Endothelial cell of umbilical vein (primary cell): ENCODE measurements at regions not wholly inside any gene's neighbourhood (a gene's known extent, or its start where the extent isn't known, plus 50 kb on each side); places are given as distances from the start of the nearest gene placed in this dataset.

Source experiments
- BruUV-seq: library from RNA; stranded (reverse); fragments of 400-500 nt; replicated peaks from 2 replicates; lab custom pipeline; 2021; lab: Mats Ljungman, UMichigan
- CTCF ChIA-PET: fragments of 300-600, 350-600 bp; sonication (Branson Sonifier 250); formaldehyde crosslinking; loops from one replicate; lab custom pipeline; 2021; ENCODE audit warnings: antibody characterized with exemption, inconsistent platforms; lab: Charles Lee
- POLR2A ChIA-PET: fragments of 300-600, 350-600 bp; sonication (Branson Sonifier 250); formaldehyde crosslinking; loops from one replicate; lab custom pipeline; 2021; ENCODE audit warnings: antibody characterized with exemption, inconsistent platforms; lab: Charles Lee
- DNase-seq: peaks from one replicate; pipeline ENCODE4 v3.0.0-alpha.2; 2011; ENCODE audit warnings: low read depth, low spot score
- FAIRE-seq: peaks from 2 replicates; lab custom pipeline; 2011; peaks lifted over from hg19 to GRCh38; lab: Jason Lieb, UNC
- H2AFZ ChIP-seq: 2 replicates; pipeline ENCODE4 v1.6.0; 2012; ENCODE audit warnings: low read depth, low read length, control low read depth, inconsistent platforms
- H3K27ac ChIP-seq: 2 replicates; pipeline ENCODE4 v1.5.1; 2011; ENCODE audit warnings: low read depth, mild to moderate bottlenecking, control low read depth, low read length, moderate library complexity; ENCODE audit not compliant: insufficient read depth
- H3K27me3 ChIP-seq, 2 experiments: 2 replicates each; pipeline versions ENCODE4 v1.6.0 to v1.6.1; 2011; ENCODE audit warnings: low read length in 2 of 2, mixed read lengths in 1 of 2; ENCODE audit not compliant: control insufficient read depth in 2 of 2, insufficient read depth in 2 of 2
- H3K36me3 ChIP-seq, 2 experiments: 2 replicates in 1 of 2; 3 replicates in 1 of 2; pipeline ENCODE4 v1.5.1; 2011; ENCODE audit warnings: low read length in 2 of 2, mild to moderate bottlenecking in 1 of 2, moderate library complexity in 1 of 2; ENCODE audit not compliant: control insufficient read depth in 2 of 2, insufficient read depth in 2 of 2; ENCODE audit errors: extremely low read depth in 1 of 2
- H3K4me1 ChIP-seq: 3 replicates; pipeline ENCODE4 v1.5.1; 2011; ENCODE audit warnings: mild to moderate bottlenecking, low read length; ENCODE audit not compliant: control insufficient read depth, insufficient read depth; ENCODE audit errors: extremely low read depth
- H3K4me2 ChIP-seq: 2 replicates; pipeline ENCODE4 v1.6.1; 2011; ENCODE audit warnings: low read length, control low read depth, mixed read lengths; ENCODE audit not compliant: insufficient read depth
- H3K4me3 ChIP-seq, 3 experiments: fragments of 200-600 bp in 1 of 3; sonication (generic), shearing (Covaris generic) in 1 of 3; replicated peaks in 1 of 3; 2 replicates each; pipeline ENCODE4 v1.5.1; 2011 to 2016; ENCODE audit warnings: control low read depth in 3 of 3, low read length in 3 of 3, mild to moderate bottlenecking in 2 of 3, inconsistent platforms in 1 of 3, low read depth in 1 of 3, moderate library complexity in 1 of 3; ENCODE audit not compliant: insufficient read depth in 1 of 3
- H3K79me2 ChIP-seq: 2 replicates; pipeline ENCODE4 v1.6.0; 2012; ENCODE audit warnings: low read length, inconsistent platforms; ENCODE audit not compliant: control insufficient read depth, insufficient read depth
- H3K9ac ChIP-seq: replicated peaks from 2 replicates; pipeline ENCODE3; 2011; ENCODE audit warnings: low read length, control low read depth; ENCODE audit not compliant: insufficient read depth; ENCODE audit errors: extremely low read depth
- H3K9me1 ChIP-seq: replicated peaks from 3 replicates; pipeline ENCODE4 v1.6.0; 2011; ENCODE audit warnings: mild to moderate bottlenecking, low read length; ENCODE audit not compliant: control insufficient read depth, insufficient read depth; ENCODE audit errors: extremely low read depth
- H3K9me3 ChIP-seq: replicated peaks from 2 replicates; pipeline ENCODE4 v1.5.1; 2012; ENCODE audit warnings: low read length, inconsistent platforms; ENCODE audit not compliant: control insufficient read depth, insufficient read depth
- H4K20me1 ChIP-seq: replicated peaks from 2 replicates; pipeline ENCODE3; 2011; ENCODE audit warnings: mild to moderate bottlenecking, low read length; ENCODE audit not compliant: control insufficient read depth, insufficient read depth; ENCODE audit errors: extremely low read depth
- EZH2 ChIP-seq: IDR thresholded peaks from 2 replicates; pipeline ENCODE4 v1.6.1; 2012; ENCODE audit warnings: borderline replicate concordance, low read depth, mild to moderate bottlenecking, moderate library complexity, low read length, inconsistent platforms; ENCODE audit not compliant: severe bottlenecking
- FOS ChIP-seq: IDR thresholded peaks from 2 replicates; pipeline ENCODE4 v1.6.1; 2011; ENCODE audit warnings: mild to moderate bottlenecking, low read length, moderate library complexity, borderline replicate concordance; ENCODE audit not compliant: insufficient read depth
- GATA2 ChIP-seq: IDR thresholded peaks from 2 replicates; pipeline ENCODE4 v1.7.0; 2011; ENCODE audit warnings: low read depth, mild to moderate bottlenecking, moderate library complexity, mixed read lengths, low read length; ENCODE audit not compliant: insufficient read length, insufficient read depth
- JUN ChIP-seq: IDR thresholded peaks from 2 replicates; pipeline ENCODE4 v1.6.1; 2011; ENCODE audit warnings: borderline replicate concordance, low read depth; ENCODE audit not compliant: insufficient read length, insufficient read depth
- MYC ChIP-seq: IDR thresholded peaks from one replicate; pipeline ENCODE4 v1.6.1; 2011; ENCODE audit warnings: mild to moderate bottlenecking, low read depth, low read length
- POLR2A ChIP-seq: IDR thresholded peaks from 2 replicates; pipeline ENCODE4 v1.6.1; 2012; ENCODE audit warnings: low read depth, mild to moderate bottlenecking, control low read depth, low read length
- POLR2AphosphoS5 ChIP-seq: IDR thresholded peaks from 2 replicates; pipeline ENCODE4 v1.6.1; 2012; ENCODE audit warnings: low read depth, mild to moderate bottlenecking, control low read depth, low read length, moderate library complexity; ENCODE audit not compliant: insufficient read depth
- dilution Hi-C: fragments of 300-500 bp; cut with MboI; formaldehyde crosslinking; loops from one replicate; pipeline ENCODE4 v1.15.0; 2019; ENCODE audit warnings: low sequenced_read_pairs; ENCODE audit not compliant: extremely low pct_ligation_motif_present
- intact Hi-C: fragments of 100-400 bp; cut with micrococcal nuclease; formaldehyde crosslinking; loops from one replicate; pipeline ENCODE4 v1.10.0; 2022
- TF ChIP-seq, protein P1 (sequence below): IDR thresholded peaks from 2 replicates; pipeline ENCODE4 v1.6.1; 2011; ENCODE audit not compliant: insufficient read depth, insufficient read length
- TF ChIP-seq, protein P2 (sequence below), 2 donors: IDR thresholded peaks; 1 replicate in 1 of 2; 2 replicates in 1 of 2; pipeline ENCODE4 v1.5.1; 2011; ENCODE audit warnings: low read length in 2 of 2, mild to moderate bottlenecking in 2 of 2, moderate library complexity in 2 of 2, control low read depth in 1 of 2, inconsistent platforms in 1 of 2, low read depth in 1 of 2; ENCODE audit not compliant: insufficient read depth in 1 of 2; ENCODE audit errors: extremely low read depth in 1 of 2

DNA sequence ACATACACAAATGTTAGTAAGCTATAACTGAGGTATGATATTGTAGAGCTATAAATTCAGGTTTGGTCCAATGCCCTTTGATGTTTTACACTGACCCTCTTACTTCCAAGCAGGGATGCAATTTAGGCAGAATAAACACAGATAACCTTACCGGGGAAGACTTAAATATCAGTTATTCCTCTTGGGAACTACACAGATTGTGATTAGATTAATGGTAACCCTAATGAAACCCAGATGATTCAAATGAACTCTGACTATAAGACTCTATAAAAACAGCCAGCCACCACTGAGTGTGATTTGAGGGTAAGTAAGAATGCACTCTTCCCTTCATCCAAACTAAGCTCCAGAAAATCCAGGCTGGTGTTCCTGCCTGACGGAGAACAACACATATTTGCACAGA, 891.1 kb downstream of the NXPH1 start:
- no peak overlapping the region for H3K27ac ChIP-seq
- H3K79me2 ChIP-seq = no peaks in the 10 kb centered on the region
- H3K9ac ChIP-seq = no peak overlapping the region
- no peak for FAIRE-seq
- no peak overlapping the region for H2AFZ ChIP-seq
- no peaks in the 10 kb centered on the region for H3K9me1 ChIP-seq
- no TSS peak for BruUV-seq
- no peaks in the 10 kb centered on the region for H4K20me1 ChIP-seq
- dilution Hi-C loops = no loop called here
- DNase-seq = no peak
- H3K4me1 ChIP-seq = no peaks in the 10 kb centered on the region
- H3K27me3 ChIP-seq = no peaks in the 10 kb centered on the region
- peaks cover 2% of the 10 kb centered on the region for H3K9me3 ChIP-seq
- no peaks in the 10 kb centered on the region for H3K36me3 ChIP-seq
- no peak overlapping the region for H3K4me3 ChIP-seq
- no peak for TF ChIP-seq EZH2
- TF ChIP-seq JUN = no peak
- CTCF ChIA-PET = no interaction called here
- no peak overlapping the region for H3K4me2 ChIP-seq
- intact Hi-C loops = no loop called here
- POLR2A ChIA-PET = no interaction called here

DNA sequence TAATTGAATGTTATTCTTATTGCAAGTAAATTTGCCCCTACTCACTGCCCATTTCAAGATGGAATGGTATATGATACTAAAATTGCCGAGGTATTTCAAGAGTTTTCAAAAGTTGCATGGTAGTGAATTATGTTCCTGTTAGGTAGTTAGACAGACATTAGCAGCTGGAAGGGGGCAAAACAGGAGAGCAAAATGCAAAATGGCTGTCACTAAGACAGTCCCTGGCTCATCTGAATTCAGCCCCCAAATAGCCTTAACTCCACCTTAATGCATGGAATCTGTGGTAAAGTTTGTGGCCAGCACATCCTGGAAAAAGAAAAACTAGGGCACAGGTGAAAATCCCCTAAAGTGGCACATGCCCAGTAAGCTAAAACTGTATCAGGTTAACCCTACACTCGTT, 894.9 kb downstream of the NXPH1 start:
- no peaks in the 10 kb centered on the region for H3K4me1 ChIP-seq
- H3K4me3 ChIP-seq = no peak overlapping the region
- no peaks in the 10 kb centered on the region for H4K20me1 ChIP-seq
- no peak overlapping the region for H2AFZ ChIP-seq
- H3K9me1 ChIP-seq = no peaks in the 10 kb centered on the region
- H3K9ac ChIP-seq = no peak overlapping the region
- no peak for TF ChIP-seq POLR2AphosphoS5
- TF ChIP-seq, protein P1, sequence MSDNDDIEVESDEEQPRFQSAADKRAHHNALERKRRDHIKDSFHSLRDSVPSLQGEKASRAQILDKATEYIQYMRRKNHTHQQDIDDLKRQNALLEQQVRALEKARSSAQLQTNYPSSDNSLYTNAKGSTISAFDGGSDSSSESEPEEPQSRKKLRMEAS = no peak
- TF ChIP-seq, protein P2, sequence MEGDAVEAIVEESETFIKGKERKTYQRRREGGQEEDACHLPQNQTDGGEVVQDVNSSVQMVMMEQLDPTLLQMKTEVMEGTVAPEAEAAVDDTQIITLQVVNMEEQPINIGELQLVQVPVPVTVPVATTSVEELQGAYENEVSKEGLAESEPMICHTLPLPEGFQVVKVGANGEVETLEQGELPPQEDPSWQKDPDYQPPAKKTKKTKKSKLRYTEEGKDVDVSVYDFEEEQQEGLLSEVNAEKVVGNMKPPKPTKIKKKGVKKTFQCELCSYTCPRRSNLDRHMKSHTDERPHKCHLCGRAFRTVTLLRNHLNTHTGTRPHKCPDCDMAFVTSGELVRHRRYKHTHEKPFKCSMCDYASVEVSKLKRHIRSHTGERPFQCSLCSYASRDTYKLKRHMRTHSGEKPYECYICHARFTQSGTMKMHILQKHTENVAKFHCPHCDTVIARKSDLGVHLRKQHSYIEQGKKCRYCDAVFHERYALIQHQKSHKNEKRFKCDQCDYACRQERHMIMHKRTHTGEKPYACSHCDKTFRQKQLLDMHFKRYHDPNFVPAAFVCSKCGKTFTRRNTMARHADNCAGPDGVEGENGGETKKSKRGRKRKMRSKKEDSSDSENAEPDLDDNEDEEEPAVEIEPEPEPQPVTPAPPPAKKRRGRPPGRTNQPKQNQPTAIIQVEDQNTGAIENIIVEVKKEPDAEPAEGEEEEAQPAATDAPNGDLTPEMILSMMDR (IDR thresholded peaks at IDR 0.05; ENCODE audit: extremely low read depth in 1 of 2, insufficient read depth in 1 of 2, low read depth in 1 of 2, low read length in 2 of 2) = no peak
- no peak for TF ChIP-seq EZH2
- TF ChIP-seq GATA2 = no peak
- TF ChIP-seq FOS = no peak
- no peak for TF ChIP-seq JUN
- TF ChIP-seq POLR2A = no peak
- TF ChIP-seq MYC = no peak
- POLR2A ChIA-PET = no interaction called here
- H3K36me3 ChIP-seq = no peaks in the 10 kb centered on the region
- dilution Hi-C loops = no loop called here
- H3K27me3 ChIP-seq = no peaks in the 10 kb centered on the region
- intact Hi-C loops = no loop called here
- H3K79me2 ChIP-seq = no peaks in the 10 kb centered on the region
- no peaks in the 10 kb centered on the region for H3K9me3 ChIP-seq
- no peak for DNase-seq
- CTCF ChIA-PET = no interaction called here
- H3K4me2 ChIP-seq = no peak overlapping the region
- BruUV-seq = no TSS peak
- no peak for FAIRE-seq
- no peak overlapping the region for H3K27ac ChIP-seq
